Stimulated activated CD4-positive, alpha-beta T cell treated with anti-CD3 and anti-CD28 coated beads, Interleukin-12 subunit alpha, Interleukin-12 subunit beta, amount 100 ng/mL, for 4 hours (primary cell): ENCODE measurements at regions not wholly inside any gene's neighbourhood (a gene's known extent, or its start where the extent isn't known, plus 50 kb on each side); places are given as distances from the start of the nearest gene placed in this dataset.

ENCODE experiments used
- DNase-seq: peaks from one replicate; pipeline ENCODE4 v3.0.0-alpha.2; 2020

- DNase-seq: no peak
Observed at GRCh38 chr13:29952245-29952644, 101.8 kb upstream of the UBL3 start.

DNA sequence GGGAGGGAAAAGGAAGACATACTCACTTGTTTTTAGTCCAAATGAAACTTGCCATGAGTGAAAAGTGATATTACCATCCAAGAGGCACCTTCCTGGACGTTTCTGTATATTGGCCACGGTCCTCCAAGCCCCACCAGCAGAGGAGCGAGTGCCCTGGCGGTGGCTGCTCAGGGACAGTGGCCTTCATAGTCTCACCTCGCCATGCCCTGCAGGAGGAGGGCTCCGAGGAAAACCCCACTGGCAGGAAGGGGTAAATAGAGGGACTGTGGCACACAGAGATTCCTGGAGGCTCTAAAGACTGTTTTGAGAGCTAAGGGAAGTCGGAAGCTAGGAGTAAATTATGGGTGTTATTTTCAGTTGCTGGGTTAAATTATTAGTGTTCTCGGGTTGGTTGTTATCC is 98.4 kb upstream of the UBL3 start:
- no peak for DNase-seq

DNA sequence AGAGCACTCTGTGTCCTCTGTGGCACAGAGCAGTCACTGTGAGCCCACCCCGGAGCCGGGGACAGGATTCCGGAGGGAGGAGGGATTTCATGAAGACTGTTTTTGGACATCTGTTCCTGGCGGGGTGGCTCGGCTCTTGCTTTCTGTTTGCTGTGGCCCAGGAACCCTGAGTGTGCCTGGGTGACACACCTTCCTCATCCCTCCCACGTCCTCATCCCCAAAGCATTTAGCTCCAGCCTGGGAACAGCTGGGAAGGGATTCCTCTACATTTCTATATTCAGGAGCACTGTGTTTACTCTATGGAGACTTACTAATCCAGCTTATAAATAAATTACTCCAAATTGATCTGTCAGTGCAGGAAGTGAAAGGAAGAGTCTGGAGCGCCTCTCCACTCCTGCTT is 97.8 kb upstream of the UBL3 start:
- DNase-seq: no peak

- no peak for DNase-seq
Observed at GRCh38 chr13:29947839-29948238, 97.4 kb upstream of the UBL3 start.

- DNase-seq: no peak
Observed at GRCh38 chr13:29946093-29946492, 95.7 kb upstream of the UBL3 start.

GRCh38 chr13:29943686-29944085 is 93.3 kb upstream of the UBL3 start:
- no peak for DNase-seq

GRCh38 chr13:29943273-29943672 is 92.9 kb upstream of the UBL3 start:
- no peak for DNase-seq

DNA sequence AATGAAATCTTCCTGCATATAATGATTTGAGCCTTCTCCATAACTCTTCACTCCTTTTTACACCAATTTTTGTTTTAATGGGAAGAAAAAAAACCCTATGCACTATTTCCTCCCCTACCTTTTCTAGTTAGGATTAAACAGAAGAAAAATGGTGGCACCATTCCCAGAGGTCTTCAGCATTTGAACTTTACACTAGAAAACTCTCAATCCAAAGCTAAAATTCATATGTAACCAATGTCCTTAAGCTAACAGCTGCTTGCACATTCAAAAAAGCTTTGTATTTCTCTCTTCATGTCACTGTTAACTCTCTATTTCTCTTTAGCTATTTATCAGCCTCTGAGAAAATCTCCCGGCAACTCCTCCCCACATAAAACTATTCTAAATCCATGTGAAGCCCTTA is 90.3 kb upstream of the UBL3 start:
- DNase-seq: no peak

- DNase-seq: no peak
Observed at GRCh38 chr13:29939158-29939557, 88.7 kb upstream of the UBL3 start.

DNA sequence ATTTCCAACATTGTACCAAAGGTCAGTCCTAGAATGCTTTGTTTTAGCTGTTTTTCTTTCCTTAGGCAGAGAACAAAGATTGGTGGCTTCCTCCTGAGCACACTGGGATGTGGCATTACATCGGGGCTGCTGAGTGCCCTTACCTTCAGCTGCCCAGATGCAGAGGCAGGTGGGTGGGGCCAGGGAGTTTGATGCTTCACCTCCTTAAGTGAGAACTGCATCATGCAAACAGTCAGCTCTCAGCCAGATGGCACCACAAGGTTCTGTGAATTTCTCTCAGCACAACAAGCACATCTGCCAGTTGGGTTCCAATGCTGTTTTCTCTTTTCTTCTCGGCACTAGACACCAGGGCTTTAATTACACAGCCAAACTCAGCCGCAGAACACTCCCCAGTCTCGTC is 87.4 kb upstream of the UBL3 start:
- DNase-seq: no peak

DNA sequence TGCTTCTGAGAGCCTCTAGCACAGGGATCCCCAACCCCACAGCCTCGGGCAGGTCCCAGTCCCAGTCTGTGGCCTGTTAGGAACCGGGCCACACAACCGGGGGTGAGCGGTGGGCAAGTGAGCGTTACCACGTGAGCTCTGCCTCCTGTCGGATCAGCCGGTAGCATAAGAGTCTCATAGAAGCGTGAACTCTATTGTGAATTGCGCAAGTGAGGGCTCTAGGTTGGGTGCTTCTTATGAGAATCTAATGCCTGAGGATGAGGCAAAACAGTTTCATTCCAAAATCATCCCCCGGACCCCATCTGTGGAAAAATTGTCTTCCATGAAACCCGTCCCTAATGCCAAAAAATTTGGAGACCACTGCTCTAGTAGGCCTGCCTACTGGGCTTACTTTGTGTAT is 87.0 kb upstream of the UBL3 start:
- DNase-seq: no peak

DNA sequence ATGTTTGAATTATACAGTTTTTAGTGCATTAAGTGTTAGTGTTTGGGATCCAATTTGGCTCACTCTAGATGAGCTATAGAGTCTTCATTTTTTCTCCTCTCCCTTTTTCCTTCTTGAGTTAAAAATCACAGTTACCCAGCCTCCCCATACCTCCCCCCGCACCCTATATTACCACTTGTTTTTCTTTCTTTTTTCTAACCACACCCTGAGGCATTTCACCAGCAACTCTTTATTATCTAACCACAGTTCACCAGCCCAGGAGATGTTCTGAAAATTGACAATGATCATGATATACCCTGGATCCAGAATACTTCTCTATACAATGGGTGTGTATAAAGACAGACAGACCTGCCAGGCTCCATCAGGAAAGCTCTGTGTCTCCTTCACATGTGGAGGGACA is 86.5 kb upstream of the UBL3 start:
- no peak for DNase-seq

GRCh38 chr13:29936051-29936813 is 85.8 kb upstream of the UBL3 start:
- DNase-seq: no peak

DNA sequence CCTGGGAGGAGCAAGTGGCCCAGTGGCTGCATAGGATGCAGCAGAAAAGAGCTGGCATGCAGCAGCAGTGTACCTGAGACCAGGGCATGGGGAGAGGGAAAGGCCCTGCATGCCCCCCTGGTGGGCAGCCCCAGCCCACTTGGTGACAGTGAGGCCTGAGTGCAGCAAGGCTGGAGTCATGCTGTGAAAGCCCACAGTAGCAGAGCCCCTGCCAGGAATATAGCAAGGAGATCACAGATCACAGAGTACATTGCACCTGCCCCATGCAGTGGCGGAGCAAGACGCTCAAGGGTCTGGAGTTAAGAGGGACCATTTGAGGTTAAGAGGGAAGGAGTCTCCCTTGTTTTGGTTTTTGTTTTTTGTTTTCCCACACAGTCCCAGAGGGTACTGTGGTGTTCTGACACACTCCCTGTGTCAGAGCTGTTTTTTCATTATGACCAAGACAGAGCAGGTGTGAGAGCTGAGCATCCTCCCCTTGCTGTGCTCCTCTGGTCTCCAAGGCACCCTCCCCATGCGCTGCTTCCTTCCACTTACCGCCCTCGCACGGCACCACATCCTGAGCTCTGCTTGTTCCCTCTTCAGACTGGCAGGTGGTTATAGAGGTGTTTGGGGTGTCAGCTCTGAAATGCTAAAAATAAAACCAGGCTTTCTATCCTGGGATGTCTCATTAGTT is 85.0 kb upstream of the UBL3 start:
- DNase-seq: peak; percentile 53

DNA sequence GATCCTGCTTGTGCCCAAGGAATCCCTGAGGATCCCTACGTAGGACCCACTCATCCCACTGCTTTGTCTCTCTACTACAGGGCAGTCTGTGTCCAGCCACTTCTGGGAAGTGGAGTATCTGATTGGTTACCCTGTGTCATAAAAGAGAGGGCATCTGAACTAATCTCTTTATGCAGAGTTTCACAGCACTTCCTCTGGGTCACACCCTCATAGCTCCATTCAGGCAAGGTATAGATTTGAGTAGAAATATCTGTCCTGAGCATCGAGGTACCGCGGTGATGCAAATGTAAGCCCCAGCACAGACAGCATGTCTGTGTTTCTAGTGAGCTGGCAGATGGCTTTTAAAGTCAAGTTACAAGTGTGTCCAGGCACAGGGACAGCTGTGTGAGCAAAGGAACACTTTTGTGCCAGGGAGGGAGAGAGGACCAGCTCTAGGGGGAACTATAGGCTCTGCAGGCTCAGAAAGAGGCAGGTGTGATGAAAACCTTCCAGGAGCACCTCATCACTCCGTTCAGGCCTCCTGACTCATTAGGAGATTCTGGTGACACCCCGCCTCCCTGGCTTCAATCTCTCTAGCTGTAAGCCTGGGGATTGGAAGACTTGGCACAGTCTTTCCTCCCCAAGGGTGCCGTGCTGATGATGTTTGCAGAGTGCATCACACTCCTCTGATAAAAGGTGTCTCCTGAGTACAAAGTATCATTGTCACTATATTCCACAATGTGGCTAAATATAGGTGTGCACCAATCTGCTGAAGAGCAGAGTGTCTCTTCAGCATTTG is 84.3 kb upstream of the UBL3 start:
- no peak for DNase-seq

- DNase-seq: no peak
Observed at GRCh38 chr13:29933401-29933800, 83.0 kb upstream of the UBL3 start.

DNA sequence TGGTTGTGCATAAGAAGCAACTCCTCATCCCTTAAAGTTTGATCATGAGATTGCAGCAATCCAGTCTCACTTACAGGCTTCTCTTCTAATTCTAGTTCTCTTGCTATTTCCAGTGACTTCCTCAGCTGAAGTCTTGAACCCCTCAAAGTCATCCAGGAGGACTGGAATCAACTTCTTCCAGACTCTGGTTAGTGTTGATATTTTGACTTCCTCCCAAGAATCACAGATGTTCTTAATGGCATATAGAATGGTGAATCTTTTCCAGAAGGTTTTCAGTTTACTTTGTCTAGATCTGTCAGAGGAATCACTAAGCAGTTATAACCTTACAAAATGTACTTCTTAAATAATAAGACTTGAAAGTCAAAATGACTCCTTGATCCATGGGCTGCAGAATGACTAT is 81.3 kb upstream of the UBL3 start:
- DNase-seq: no peak

DNA sequence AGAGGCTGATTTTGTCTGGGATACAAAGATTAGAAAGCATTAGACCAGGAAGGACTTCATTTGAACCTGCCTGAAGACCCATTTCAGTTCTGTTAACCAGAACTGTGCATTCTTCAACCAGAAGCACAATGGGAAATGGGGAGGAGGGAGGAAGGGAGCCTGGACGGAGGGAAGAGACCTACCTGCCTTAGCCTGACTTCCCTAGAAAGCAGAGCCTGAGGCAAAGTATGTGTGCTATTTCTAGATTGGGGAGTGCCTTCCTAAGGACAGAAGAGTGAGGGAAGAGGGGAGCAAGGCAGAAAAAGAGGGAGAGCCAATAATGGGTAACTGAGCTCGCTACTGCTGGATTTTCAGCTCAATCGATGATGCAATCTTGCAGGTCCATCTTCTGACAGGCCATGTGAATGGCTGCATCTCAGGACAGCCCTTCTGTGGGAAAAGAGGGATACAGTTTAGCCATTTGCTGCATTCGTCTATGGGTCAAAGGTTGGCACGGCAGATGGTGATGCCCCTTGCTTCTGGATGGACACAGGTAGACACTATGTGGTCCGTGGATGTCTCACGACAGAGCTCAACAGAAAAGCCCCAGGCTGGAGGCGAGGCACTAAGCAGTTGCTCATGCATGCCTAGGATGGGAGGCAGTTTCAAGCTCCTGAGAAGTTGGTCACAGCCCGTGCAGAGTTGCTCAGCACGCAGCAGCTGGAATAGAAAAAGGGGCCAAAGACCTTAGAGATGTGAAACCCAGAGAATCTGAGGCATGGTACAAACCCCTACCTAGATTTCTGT is 78.8 kb upstream of the UBL3 start:
- no peak for DNase-seq

- DNase-seq: no peak
Observed at GRCh38 chr13:29926098-29926476, 75.7 kb upstream of the UBL3 start.

DNA sequence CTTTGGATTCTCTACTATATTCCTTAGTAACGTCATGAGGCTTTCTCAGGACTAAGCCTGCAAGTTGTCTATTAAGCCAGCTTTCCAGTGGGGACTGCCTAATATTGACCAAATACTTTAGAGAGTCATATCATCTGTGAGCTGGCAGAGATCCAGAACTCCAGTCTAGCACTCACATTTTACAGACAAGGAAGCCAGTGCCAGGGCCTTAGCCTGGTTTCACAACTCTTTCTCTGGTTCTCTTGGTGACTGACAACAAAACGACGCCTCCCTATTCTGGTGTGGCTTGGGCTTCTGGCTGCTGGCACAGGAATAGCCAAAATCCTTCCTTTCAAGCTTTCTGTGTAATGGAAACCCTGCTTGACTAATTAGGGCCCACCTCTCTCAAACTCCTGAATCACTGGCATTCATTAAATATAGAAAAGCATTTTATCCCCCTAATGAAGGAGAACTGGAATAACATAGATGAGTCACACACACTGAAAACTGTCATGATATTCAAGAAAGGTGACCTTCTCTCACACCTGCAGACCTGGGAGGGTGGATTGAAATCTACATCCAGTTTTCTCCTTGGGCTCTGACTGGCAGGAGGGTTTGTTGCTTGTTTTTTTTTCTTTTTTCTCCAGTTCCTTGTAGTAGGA is 75.2 kb upstream of the UBL3 start:
- DNase-seq: no peak

GRCh38 chr13:29924482-29925350 is 74.3 kb upstream of the UBL3 start:
- DNase-seq: no peak
